ENCODE measurements at regions not wholly inside any gene's neighbourhood (a gene's known extent, or its start where the extent isn't known, plus 50 kb on each side); places are given as distances from the start of the nearest gene placed in this dataset.

GRCh38 chrX:120791013-120791643 is 84.5 kb downstream of the CT47B1 start:
- H3K4me1 Mint-ChIP-seq = peaks cover 0 to 4% of the 10 kb centered on the region in 2 experiments; a peak in 1 of 4 replicates
- Histone ChIP-seq H3K27ac (ENCODE audit: insufficient read length, low read depth, low read length) (no peak overlapping the region), H3K79me2 (ENCODE audit: insufficient read depth, low read length) (no peaks in the 10 kb centered on the region), H3K18ac (ENCODE audit: insufficient read length, low read depth, low read length) (no peak overlapping the region), H2BK5ac (ENCODE audit: insufficient read length, low read length) (no peak overlapping the region), H3K79me1 (ENCODE audit: insufficient read depth, low read depth, low read length, poor library complexity, severe bottlenecking) (no peaks in the 10 kb centered on the region), H3K23me2 (ENCODE audit: insufficient read length, low read depth, low read length, poor library complexity, severe bottlenecking) (no peaks in the 10 kb centered on the region), H3K9ac (ENCODE audit: extremely low read depth, insufficient read length, low read length) (no peak overlapping the region), H2BK20ac (ENCODE audit: low read depth, low read length, poor library complexity, severe bottlenecking) (no peak overlapping the region), H2AFZ (ENCODE audit: low read length) (no peak overlapping the region), H2BK15ac (ENCODE audit: low read depth, low read length) (no peak overlapping the region), H2BK12ac (ENCODE audit: insufficient read length, low read depth, low read length) (no peak overlapping the region), H3K56ac (ENCODE audit: insufficient read length, low read depth, low read length) (no peak overlapping the region), H3K23ac (ENCODE audit: insufficient read length, low read depth, low read length) (no peak overlapping the region), H3K14ac (ENCODE audit: insufficient read depth, low read length) (no peak overlapping the region), H3K4me2 (ENCODE audit: insufficient read depth, insufficient read length, low read length) (no peak overlapping the region), H3K9me3 (ENCODE audit: control insufficient read depth, low read depth, low read length) (peaks cover 22% of the 10 kb centered on the region), H4K91ac (ENCODE audit: insufficient read length, low read depth, low read length) (no peak overlapping the region), H3K27me3 (ENCODE audit: insufficient read depth, low read length) (peaks cover 4% of the 10 kb centered on the region; the same call in 1 of the 2 replicates), H3K4me1 (ENCODE audit: insufficient read depth, low read length) (no peaks in the 10 kb centered on the region), H4K20me1 (ENCODE audit: control insufficient read depth, insufficient read depth, insufficient read length) (no peaks in the 10 kb centered on the region), H3T11ph (ENCODE audit: low read length) (no peak overlapping the region), H3K4ac (ENCODE audit: low read depth, low read length) (no peak overlapping the region), H4K5ac (ENCODE audit: insufficient read length, low read depth, low read length) (no peak overlapping the region), H4K8ac (replicated peaks; ENCODE audit: insufficient read length, low read depth, low read length) (no peak overlapping the region), H2BK120ac (ENCODE audit: low read depth, low read length, poor library complexity, severe bottlenecking) (no peak overlapping the region), H2AK5ac (ENCODE audit: insufficient read length, low read length) (no peak overlapping the region)
- H3K27me3 Mint-ChIP-seq (ENCODE audit: low read depth) = peaks cover 78% of the 10 kb centered on the region
- no peak for DNase-seq
- no peak for TF ChIP-seq CTCF (conservative IDR thresholded peaks at IDR 0.05)
- no CpG with 5 or more reads among the region's 2 CpGs for WGBS (ENCODE audit: extremely low coverage, insufficient read length, low lambda C conversion rate)
- no peak overlapping the region for H3K27ac Mint-ChIP-seq
- H3K4me3 Mint-ChIP-seq = no peak overlapping the region
- H3K9me3 Mint-ChIP-seq = peaks cover 41 to 62% of the 10 kb centered on the region in 2 experiments
- peaks cover 0 to 3% (median 0%) of the 10 kb centered on the region in 3 experiments; a peak in 1 of 7 replicates for H3K36me3 Mint-ChIP-seq (ENCODE audit: insufficient read depth in 1 of 3, low read depth in 3 of 3)
